ENCODE measurements at regions not wholly inside any gene's neighbourhood (a gene's known extent, or its start where the extent isn't known, plus 50 kb on each side); places are given as distances from the start of the nearest gene placed in this dataset.

GRCh38 chr9:82153032-82153431, 164.5 kb downstream of the SPATA31D1 start:
- H3K36me3 ChIP-seq (ENCODE audit: low read depth): no peaks in the 10 kb centered on the region
- no peak for TF ChIP-seq CTCF (IDR thresholded peaks at IDR 0.05)
- H3K4me1 ChIP-seq (ENCODE audit: low read depth): no peaks in the 10 kb centered on the region
- ATAC-seq (no peak), DNase-seq (no peak)
- no peak overlapping the region for H3K4me3 ChIP-seq
- H3K9me3 ChIP-seq: no peaks in the 10 kb centered on the region
- intact Hi-C loops (cut with DNase I, micrococcal nuclease): no loop called here

- H3K9me3 ChIP-seq: no peaks in the 10 kb centered on the region
- H3K36me3 ChIP-seq (ENCODE audit: low read depth): no peaks in the 10 kb centered on the region
- no peak overlapping the region for H3K4me3 ChIP-seq
- DNase-seq: no peak
- no peaks in the 10 kb centered on the region for H3K4me1 ChIP-seq (ENCODE audit: low read depth)
- intact Hi-C loops (cut with DNase I, micrococcal nuclease): no loop called here
- no peak for ATAC-seq
- TF ChIP-seq CTCF (IDR thresholded peaks at IDR 0.05): no peak
These were observed 166.0 kb downstream of the SPATA31D1 start for GRCh38 chr9:82154573-82154972.

- intact Hi-C loops (cut with DNase I, micrococcal nuclease): no loop called here
- H3K9me3 ChIP-seq: no peaks in the 10 kb centered on the region
- DNase-seq: no peak
- TF ChIP-seq CTCF (IDR thresholded peaks at IDR 0.05): no peak
- no peak overlapping the region for H3K4me3 ChIP-seq
- no peaks in the 10 kb centered on the region for H3K4me1 ChIP-seq (ENCODE audit: low read depth)
- H3K36me3 ChIP-seq (ENCODE audit: low read depth): no peaks in the 10 kb centered on the region
- ATAC-seq: no peak
These were observed 173.3 kb downstream of the SPATA31D1 start for GRCh38 chr9:82161876-82162275.

DNA sequence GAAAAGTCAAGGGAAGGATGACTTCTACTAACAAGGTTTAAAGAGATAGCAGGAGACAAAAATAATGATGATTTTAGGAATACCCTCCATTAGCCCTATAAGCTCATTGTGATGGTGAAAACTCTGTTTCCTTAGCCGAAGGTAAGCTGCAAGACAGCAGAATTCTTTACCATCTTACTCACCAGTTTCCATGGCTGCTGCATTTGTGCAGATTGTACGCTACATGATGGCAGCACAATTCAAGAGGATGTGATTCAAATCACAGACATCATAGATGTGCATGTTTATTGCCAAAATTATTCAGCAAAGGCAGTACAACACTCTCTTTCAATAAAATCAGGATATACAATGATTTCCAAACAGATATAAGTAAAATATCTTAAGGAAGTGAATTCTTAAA, 175.6 kb downstream of the SPATA31D1 start:
- no peak overlapping the region for H3K4me3 ChIP-seq
- intact Hi-C loops (cut with DNase I, micrococcal nuclease): no loop called here
- no peaks in the 10 kb centered on the region for H3K9me3 ChIP-seq
- no peaks in the 10 kb centered on the region for H3K36me3 ChIP-seq (ENCODE audit: low read depth)
- ATAC-seq (no peak), DNase-seq (no peak)
- no peaks in the 10 kb centered on the region for H3K4me1 ChIP-seq (ENCODE audit: low read depth)
- TF ChIP-seq CTCF (IDR thresholded peaks at IDR 0.05): no peak

DNA sequence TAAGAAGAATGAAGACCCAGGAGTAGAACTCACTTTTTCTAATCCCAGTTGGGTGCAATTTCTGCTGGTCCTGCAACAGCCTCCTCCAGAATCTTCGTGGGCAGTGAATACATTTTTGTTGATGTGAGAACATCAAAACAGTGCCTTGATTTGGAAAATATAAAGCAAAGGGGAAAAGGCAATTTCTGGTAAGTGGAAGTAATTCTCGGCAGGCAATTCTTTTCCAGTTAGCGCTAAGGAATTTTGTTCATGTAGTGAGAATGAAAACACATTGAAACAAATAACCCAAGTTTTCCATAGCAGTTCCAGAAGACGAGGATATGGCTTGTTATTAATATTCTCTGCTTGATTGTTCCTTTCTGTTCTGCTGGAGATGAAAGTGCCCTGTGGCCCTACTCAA, 178.7 kb downstream of the SPATA31D1 start:
- Histone ChIP-seq H3K36me3 (ENCODE audit: low read depth) (no peaks in the 10 kb centered on the region), H3K4me3 (no peak overlapping the region), H3K4me1 (ENCODE audit: low read depth) (no peaks in the 10 kb centered on the region), H3K9me3 (no peaks in the 10 kb centered on the region)
- DNase-seq (no peak), ATAC-seq (no peak)
- intact Hi-C loops (cut with DNase I, micrococcal nuclease): no loop called here
- no peak for TF ChIP-seq CTCF (IDR thresholded peaks at IDR 0.05)

DNA sequence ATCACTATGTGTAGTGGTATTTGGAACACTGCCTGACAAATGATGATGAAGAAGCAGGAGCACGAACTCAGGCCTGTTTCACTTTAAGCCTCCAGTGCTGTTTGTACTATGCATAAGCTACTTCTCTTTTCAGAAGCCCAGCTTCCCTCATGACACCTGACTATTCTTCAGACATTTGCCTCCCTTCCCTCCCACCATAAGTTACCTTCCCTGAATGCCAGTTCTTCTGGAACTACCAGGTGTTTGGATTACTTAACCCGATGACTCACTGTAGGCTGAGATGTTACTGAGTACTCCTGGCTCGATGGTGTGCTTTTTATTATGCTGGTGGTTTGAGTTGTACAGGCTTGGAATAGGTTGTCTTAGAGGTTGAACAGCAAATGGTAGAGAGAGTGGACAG, 180.0 kb downstream of the SPATA31D1 start:
- no peaks in the 10 kb centered on the region for H3K9me3 ChIP-seq
- peak; percentile 82 for ATAC-seq
- no peaks in the 10 kb centered on the region for H3K4me1 ChIP-seq (ENCODE audit: low read depth)
- intact Hi-C loops (cut with DNase I, micrococcal nuclease): no loop called here
- TF ChIP-seq CTCF (IDR thresholded peaks at IDR 0.05): no peak
- no peak overlapping the region for H3K4me3 ChIP-seq
- DNase-seq: no peak
- no peaks in the 10 kb centered on the region for H3K36me3 ChIP-seq (ENCODE audit: low read depth)
